H9 (cell line): ENCODE measurements at regions not wholly inside any gene's neighbourhood (a gene's known extent, or its start where the extent isn't known, plus 50 kb on each side); places are given as distances from the start of the nearest gene placed in this dataset.

Source experiments
- DNase-seq: peaks from one replicate; pipeline ENCODE4 v3.0.0-alpha.2; 2017
- H2AFZ ChIP-seq: one replicate; pipeline ENCODE4 v1.6.1; 2013; ENCODE audit warnings: mild to moderate bottlenecking, low read length, control low read depth, moderate library complexity
- H2AK5ac ChIP-seq: 2 replicates; pipeline ENCODE4 v1.6.1; 2013; ENCODE audit warnings: low read length, control low read depth, mixed read lengths; ENCODE audit not compliant: insufficient read length
- H2BK120ac ChIP-seq: one replicate; pipeline ENCODE4 v1.6.1; 2013; ENCODE audit warnings: low read depth, mild to moderate bottlenecking, low read length, control low read depth, inconsistent platforms; ENCODE audit not compliant: poor library complexity, severe bottlenecking
- H2BK12ac ChIP-seq: 2 replicates; pipeline ENCODE4 v1.6.1; 2013; ENCODE audit warnings: low read length, control low read depth, mixed read lengths, low read depth; ENCODE audit not compliant: insufficient read length
- H2BK15ac ChIP-seq: 2 replicates; pipeline ENCODE4 v1.6.1; 2013; ENCODE audit warnings: low read depth, low read length, control low read depth
- H2BK20ac ChIP-seq: one replicate; pipeline ENCODE4 v1.6.1; 2013; ENCODE audit warnings: low read depth, mild to moderate bottlenecking, low read length, control low read depth, inconsistent platforms; ENCODE audit not compliant: poor library complexity, severe bottlenecking
- H2BK5ac ChIP-seq: 2 replicates; pipeline ENCODE4 v1.6.1; 2013; ENCODE audit warnings: low read length, control low read depth, mixed read lengths; ENCODE audit not compliant: insufficient read length
- H3K14ac ChIP-seq: 2 replicates; pipeline ENCODE4 v1.6.1; 2013; ENCODE audit warnings: low read length, control low read depth; ENCODE audit not compliant: insufficient read depth
- H3K18ac ChIP-seq: 2 replicates; pipeline ENCODE4 v1.6.1; 2013; ENCODE audit warnings: low read depth, mild to moderate bottlenecking, mixed read lengths, low read length, control low read depth; ENCODE audit not compliant: insufficient read length
- H3K23ac ChIP-seq: 2 replicates; pipeline ENCODE4 v1.6.1; 2013; ENCODE audit warnings: low read length, control low read depth, mixed read lengths, low read depth; ENCODE audit not compliant: insufficient read length
- H3K23me2 ChIP-seq: 2 replicates; pipeline ENCODE4 v1.6.1; 2013; ENCODE audit warnings: low read depth, mild to moderate bottlenecking, mixed read lengths, low read length, control low read depth; ENCODE audit not compliant: insufficient read length, poor library complexity, severe bottlenecking
- H3K27ac ChIP-seq: 2 replicates; pipeline ENCODE4 v1.5.1; 2013; ENCODE audit warnings: low read length, control low read depth, mixed read lengths, low read depth; ENCODE audit not compliant: insufficient read length
- H3K27me3 ChIP-seq: 2 replicates; pipeline ENCODE4 v1.6.1; 2013; ENCODE audit warnings: low read length, control low read depth, inconsistent platforms; ENCODE audit not compliant: insufficient read depth
- H3K4ac ChIP-seq: 2 replicates; pipeline ENCODE4 v1.6.1; 2013; ENCODE audit warnings: low read depth, mild to moderate bottlenecking, control low read depth, inconsistent platforms, low read length, moderate library complexity
- H3K4me1 ChIP-seq: 2 replicates; pipeline ENCODE4 v1.6.1; 2013; ENCODE audit warnings: low read length, control low read depth, inconsistent platforms; ENCODE audit not compliant: insufficient read depth
- H3K4me2 ChIP-seq: 2 replicates; pipeline ENCODE4 v1.6.1; 2013; ENCODE audit warnings: low read length, control low read depth, mixed read lengths; ENCODE audit not compliant: insufficient read length, insufficient read depth
- H3K56ac ChIP-seq: 2 replicates; pipeline ENCODE4 v1.6.1; 2013; ENCODE audit warnings: low read depth, mild to moderate bottlenecking, mixed read lengths, low read length, control low read depth; ENCODE audit not compliant: insufficient read length
- H3K79me1 ChIP-seq: 2 replicates; pipeline ENCODE4 v1.6.1; 2013; ENCODE audit warnings: low read depth, mild to moderate bottlenecking, moderate library complexity, low read length, control low read depth, inconsistent platforms; ENCODE audit not compliant: insufficient read depth, poor library complexity, severe bottlenecking
- H3K79me2 ChIP-seq: 2 replicates; pipeline ENCODE4 v1.6.1; 2013; ENCODE audit warnings: low read length, control low read depth, inconsistent platforms; ENCODE audit not compliant: insufficient read depth
- H3K9ac ChIP-seq: 2 replicates; pipeline ENCODE4 v1.6.1; 2013; ENCODE audit warnings: low read length, control low read depth, mixed read lengths; ENCODE audit not compliant: insufficient read length; ENCODE audit errors: extremely low read depth
- H3K9me3 ChIP-seq: one replicate; pipeline ENCODE4 v1.6.1; 2013; ENCODE audit warnings: low read depth, low read length, inconsistent platforms; ENCODE audit not compliant: control insufficient read depth
- H3T11ph ChIP-seq: one replicate; pipeline ENCODE4 v1.6.1; 2013; ENCODE audit warnings: mild to moderate bottlenecking, low read length, control low read depth, inconsistent platforms
- H4K20me1 ChIP-seq: one replicate; pipeline ENCODE4 v1.6.1; 2013; ENCODE audit not compliant: control insufficient read depth, insufficient read length, insufficient read depth
- H4K5ac ChIP-seq: 2 replicates; pipeline ENCODE4 v1.6.1; 2013; ENCODE audit warnings: low read depth, mild to moderate bottlenecking, mixed read lengths, low read length, control low read depth; ENCODE audit not compliant: insufficient read length
- H4K8ac ChIP-seq: replicated peaks from 2 replicates; pipeline ENCODE4 v1.6.1; 2013; ENCODE audit warnings: low read length, control low read depth, mixed read lengths, low read depth; ENCODE audit not compliant: insufficient read length
- H4K91ac ChIP-seq: 2 replicates; pipeline ENCODE4 v1.6.1; 2013; ENCODE audit warnings: low read depth, mild to moderate bottlenecking, moderate library complexity, mixed read lengths, low read length, control low read depth; ENCODE audit not compliant: insufficient read length
- H3K27ac Mint-ChIP-seq, 3 experiments: 2 replicates in 2 of 3; 3 replicates in 1 of 3; pipeline ENCODE4 v1.8.0; 2020 to 2021; ENCODE audit warnings: mixed read lengths in 3 of 3, mild to moderate bottlenecking in 1 of 3, moderate library complexity in 1 of 3
- H3K27me3 Mint-ChIP-seq: 2 replicates; pipeline ENCODE4 v1.8.0; 2021; ENCODE audit warnings: low read depth, mild to moderate bottlenecking, moderate library complexity, mixed read lengths
- H3K36me3 Mint-ChIP-seq, 3 experiments: 2 replicates in 2 of 3; 3 replicates in 1 of 3; pipeline ENCODE4 v1.8.0; 2020 to 2021; ENCODE audit warnings: low read depth in 3 of 3, mixed read lengths in 3 of 3; ENCODE audit not compliant: insufficient read depth in 1 of 3
- H3K4me1 Mint-ChIP-seq, 2 experiments: 2 replicates each; pipeline ENCODE4 v1.8.0; 2020; ENCODE audit warnings: mixed read lengths in 2 of 2
- H3K4me3 Mint-ChIP-seq, 2 experiments: 2 replicates in 1 of 2; 3 replicates in 1 of 2; pipeline ENCODE4 v1.8.0; 2020 to 2021; ENCODE audit warnings: mild to moderate bottlenecking in 2 of 2, mixed read lengths in 2 of 2, moderate library complexity in 1 of 2
- H3K9me3 Mint-ChIP-seq, 2 experiments: 2 replicates in 1 of 2; 3 replicates in 1 of 2; pipeline ENCODE4 v1.8.0; 2020; ENCODE audit warnings: mild to moderate bottlenecking in 2 of 2, mixed read lengths in 2 of 2, moderate library complexity in 1 of 2
- CTCF ChIP-seq: fragments of 200-600 bp; sonication (generic); conservative IDR thresholded peaks from 3 replicates; pipeline ENCODE4 v1.8.0; 2021; ENCODE audit warnings: antibody characterized with exemption, mild to moderate bottlenecking
- WGBS: extraction: QIAGEN DNeasy Blood & Tissue Kit; methylation state at CpG from one replicate; pipeline ENCODE4 v1.1.7; 2013; ENCODE audit warnings: missing lambda C conversion rate, low lambda C conversion rate, mixed read lengths; ENCODE audit not compliant: insufficient read length; ENCODE audit errors: extremely low coverage; 5-methylcytosine and 5-hydroxymethylcytosine counted together

GRCh38 chr2:175356901-175357300 lies 175.4 kb upstream of the ATP5MC3 start:
- Histone ChIP-seq H2BK12ac (no peak overlapping the region), H4K91ac (no peak overlapping the region), H2AK5ac (no peak overlapping the region), H3K79me1 (no peaks in the 10 kb centered on the region), H3K27ac (no peak overlapping the region), H3K4me2 (no peak overlapping the region), H2BK5ac (no peak overlapping the region), H3K14ac (no peak overlapping the region), H3T11ph (no peak overlapping the region), H3K56ac (no peak overlapping the region), H3K79me2 (no peaks in the 10 kb centered on the region), H2BK120ac (no peak overlapping the region), H3K23ac (no peak overlapping the region), H3K4ac (no peak overlapping the region), H3K9me3 (no peaks in the 10 kb centered on the region), H3K9ac (no peak overlapping the region), H2AFZ (no peak overlapping the region), H4K20me1 (no peaks in the 10 kb centered on the region), H3K27me3 (no peaks in the 10 kb centered on the region), H2BK20ac (no peak overlapping the region), H3K23me2 (no peaks in the 10 kb centered on the region), H4K8ac (no peak overlapping the region), H2BK15ac (no peak overlapping the region), H3K4me1 (no peaks in the 10 kb centered on the region), H3K18ac (no peak overlapping the region), H4K5ac (no peak overlapping the region)
- DNase-seq: no peak
- Mint-ChIP-seq H3K27me3 (peaks cover 20% of the 10 kb centered on the region), H3K27ac (no peak overlapping the region), H3K4me3 (no peak overlapping the region), H3K4me1 (no peaks in the 10 kb centered on the region), H3K36me3 (no peaks in the 10 kb centered on the region), H3K9me3 (no peaks in the 10 kb centered on the region)
- no CpG with 5 or more reads among the region's 4 CpGs for WGBS
- no peak for TF ChIP-seq CTCF
